ENCODE measurements at regions not wholly inside any gene's neighbourhood (a gene's known extent, or its start where the extent isn't known, plus 50 kb on each side); places are given as distances from the start of the nearest gene placed in this dataset.
"Not testable (repeated sequence)": the region's sequence is repeated elsewhere in the genome, so short reads cannot be mapped to it uniquely, and the experiment has no call there.

- DNase-seq: no peak
These were observed 331.9 kb downstream of the CDH19 start for GRCh38 chr18:66271962-66272361.

DNA sequence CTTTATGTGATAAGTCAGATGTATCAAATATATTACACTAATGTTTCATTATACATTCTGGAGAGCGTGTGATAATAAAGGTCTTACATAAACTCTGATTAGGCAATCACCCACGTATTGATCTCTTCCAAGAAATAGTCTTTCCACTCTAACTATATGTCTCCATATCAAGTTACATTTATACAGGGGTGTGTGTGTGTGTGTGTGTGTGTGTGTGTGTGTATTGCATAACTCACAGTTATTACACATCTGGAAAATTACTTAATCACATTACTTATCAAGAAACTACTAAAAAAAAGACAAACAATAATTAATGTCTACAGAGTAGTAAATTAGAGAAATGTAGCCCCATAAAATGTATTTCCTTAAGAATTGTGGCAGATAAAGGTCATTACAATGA is 339.8 kb downstream of the CDH19 start:
- no peak for DNase-seq

GRCh38 chr18:66254121-66254520 is 349.8 kb downstream of the CDH19 start:
- DNase-seq: no peak

DNA sequence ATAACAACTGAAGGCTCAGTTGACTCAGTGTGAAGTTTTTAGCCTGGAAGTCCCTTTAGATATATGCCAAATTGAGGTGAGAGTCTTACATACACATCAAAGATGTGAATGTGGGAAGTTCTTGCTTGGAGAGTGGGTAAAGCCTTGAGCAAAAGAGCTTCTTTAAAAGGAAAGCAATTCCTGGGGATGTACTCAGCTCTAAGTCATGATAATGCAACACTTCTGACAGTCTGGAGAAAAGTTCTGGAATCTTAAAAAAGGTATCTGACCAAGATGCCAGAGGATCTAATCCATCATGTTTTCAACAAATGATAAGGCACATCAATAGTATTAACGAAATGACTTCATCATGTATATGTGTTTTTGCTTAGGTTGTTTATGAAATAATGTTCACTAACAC is 351.2 kb downstream of the CDH19 start:
- no peak for DNase-seq

GRCh38 chr18:66235206-66235605 is 368.7 kb downstream of the CDH19 start:
- DNase-seq: no peak

GRCh38 chr18:66226782-66227181 is 377.1 kb downstream of the CDH19 start:
- DNase-seq: no peak

- not testable (repeated sequence) for DNase-seq
These were observed 380.6 kb downstream of the CDH19 start for GRCh38 chr18:66223317-66223716.

DNA sequence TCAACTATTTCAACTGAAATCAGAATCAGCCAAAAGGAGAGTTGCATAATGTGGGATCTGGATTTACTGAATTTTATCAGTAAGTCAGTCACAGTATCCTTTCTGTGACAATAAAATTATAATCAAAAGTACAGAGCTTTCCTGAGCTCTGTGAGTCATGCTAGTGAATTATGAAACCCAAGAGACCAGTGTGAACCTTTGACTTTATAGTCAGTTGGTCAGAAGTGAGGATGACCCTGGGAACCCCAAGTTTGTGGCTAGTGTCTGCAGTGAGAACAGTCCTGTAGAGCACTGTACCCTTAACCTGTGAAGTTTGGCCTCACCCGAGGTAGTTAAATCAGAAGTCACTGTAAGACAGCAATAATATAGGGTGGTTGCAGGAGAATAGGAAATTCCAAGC is 381.7 kb downstream of the CDH19 start:
- no peak for DNase-seq

- DNase-seq: no peak
These were observed 384.1 kb downstream of the CDH19 start for GRCh38 chr18:66219817-66220216.

DNA sequence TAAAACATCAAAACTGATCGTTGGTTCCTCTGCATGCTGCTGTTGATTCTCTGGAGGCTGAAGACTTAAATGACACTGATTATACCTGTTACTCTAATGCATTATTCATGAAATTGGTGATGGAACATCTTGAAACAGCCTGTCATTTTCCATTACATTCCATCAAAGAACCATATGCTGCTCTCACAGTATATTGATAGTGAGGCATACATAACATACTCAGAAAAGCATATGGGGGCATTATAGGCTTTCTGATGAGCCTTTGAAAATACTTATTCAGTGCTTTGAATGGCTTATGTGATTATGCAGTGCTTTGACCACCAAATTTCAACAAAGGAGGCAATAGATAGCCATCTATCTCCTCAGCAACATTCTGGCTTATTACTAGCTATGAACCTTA is 392.1 kb downstream of the CDH19 start:
- no peak for DNase-seq

- no peak for DNase-seq
These were observed 393.0 kb downstream of the CDH19 start for GRCh38 chr18:66210875-66211274.

DNA sequence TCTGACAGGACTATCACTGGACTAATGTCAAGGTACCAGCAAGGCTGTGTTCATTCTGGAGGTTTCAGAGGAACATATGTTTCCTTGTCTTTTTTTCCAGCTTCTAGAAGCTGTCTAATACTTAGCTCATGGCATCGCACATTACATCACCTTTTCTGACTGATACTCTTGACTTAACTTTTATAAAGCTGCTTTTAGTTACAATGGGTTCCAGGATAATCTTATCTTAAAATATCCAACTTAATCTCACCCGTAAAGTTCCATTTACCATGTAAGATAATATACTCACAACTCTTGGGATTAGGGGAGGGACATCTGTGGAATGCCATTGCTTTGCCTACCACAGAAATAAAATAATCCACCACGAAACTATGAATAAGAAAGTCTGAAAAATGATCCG is 394.2 kb downstream of the CDH19 start:
- no peak for DNase-seq

DNA sequence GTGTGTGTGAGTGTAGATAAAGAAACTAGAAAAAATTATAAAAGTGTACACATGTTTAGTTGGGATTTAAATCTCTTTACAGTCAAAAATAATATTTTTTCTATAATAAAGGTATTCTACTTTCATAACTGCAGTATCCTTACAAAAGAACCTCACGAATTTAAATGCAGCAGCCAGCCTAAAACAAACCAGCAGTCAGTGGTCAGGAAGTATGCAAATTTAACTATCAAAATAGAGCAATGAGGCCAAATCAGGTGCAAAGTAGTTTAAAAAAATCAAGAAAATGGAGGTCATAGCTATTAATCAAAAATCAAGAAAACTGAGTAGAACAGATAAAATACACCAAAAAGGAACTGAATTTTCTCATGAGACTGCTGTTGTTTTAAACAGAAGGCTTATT is 407.1 kb downstream of the CDH19 start:
- no peak for DNase-seq

GRCh38 chr18:66193938-66194337 is 410.0 kb downstream of the CDH19 start:
- no peak for DNase-seq

GRCh38 chr18:66193394-66193793 is 410.5 kb downstream of the CDH19 start:
- no peak for DNase-seq

DNA sequence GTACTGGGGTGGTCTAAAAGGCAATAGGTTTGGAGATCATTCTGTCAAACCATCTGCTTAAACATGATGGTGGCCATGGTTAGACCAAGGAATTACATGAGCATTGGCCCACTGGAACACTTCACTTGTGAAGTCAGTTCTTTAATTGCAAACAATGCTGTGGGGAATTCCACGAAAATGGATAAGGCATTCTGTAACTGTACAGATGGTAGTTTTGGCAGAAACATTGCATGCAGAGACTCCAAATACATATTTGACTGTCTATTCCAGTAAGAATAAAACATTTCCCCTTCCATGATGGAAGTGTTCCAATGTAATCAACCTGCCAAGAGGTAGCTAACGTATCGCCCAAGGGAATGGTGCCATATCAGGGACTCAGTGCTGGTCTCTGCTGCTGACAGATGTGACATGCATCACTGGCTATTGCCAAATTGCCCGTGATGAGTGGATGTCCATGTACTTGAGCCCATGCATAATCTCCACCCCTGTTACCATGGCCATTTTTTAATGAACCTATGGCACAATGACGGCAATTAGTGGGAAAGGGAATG is 417.9 kb downstream of the CDH7 start:
- no peak for DNase-seq

- DNase-seq: no peak
These were observed 417.2 kb downstream of the CDH7 start for GRCh38 chr18:66167829-66168684.

DNA sequence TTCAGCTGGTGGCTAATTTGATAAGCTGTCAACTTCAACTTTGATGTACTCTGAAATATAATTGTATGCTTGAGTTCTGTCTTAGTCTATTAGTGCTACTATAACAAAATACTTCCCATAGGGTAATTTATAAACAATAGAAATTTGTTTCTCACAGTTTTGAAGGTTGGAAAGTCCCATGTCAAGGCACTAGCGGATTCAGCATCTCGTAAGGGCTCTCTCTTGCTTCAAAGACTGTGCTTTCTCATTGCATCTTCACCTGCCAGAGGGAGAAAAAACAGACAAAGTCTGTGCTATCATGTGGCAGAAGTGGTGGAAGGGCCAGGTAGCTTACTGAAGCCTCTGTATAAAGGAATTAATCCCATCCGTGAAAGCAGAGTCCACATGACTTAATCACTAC is 409.2 kb downstream of the CDH7 start:
- no peak for DNase-seq

DNA sequence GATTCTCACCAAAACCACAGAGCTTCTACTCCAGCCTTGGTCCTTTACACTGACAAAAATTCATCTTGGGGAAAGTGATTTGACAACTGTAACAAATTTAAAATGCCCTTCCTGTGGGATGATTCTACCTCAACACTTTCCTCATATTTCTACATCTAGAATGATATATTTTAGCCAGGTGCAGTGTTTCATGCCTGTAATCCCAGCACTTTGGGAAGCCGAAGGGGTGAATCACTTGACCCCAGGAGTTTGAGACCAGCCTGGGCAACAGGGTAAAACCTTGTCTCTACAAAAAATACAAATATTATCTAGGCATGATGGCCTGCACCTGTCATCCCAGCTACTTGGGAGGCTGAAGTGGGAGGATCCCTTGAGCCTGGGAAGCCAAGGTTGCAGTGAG is 408.6 kb downstream of the CDH7 start:
- DNase-seq: no peak

GRCh38 chr18:66156946-66157687 is 406.3 kb downstream of the CDH7 start:
- no peak for DNase-seq

DNA sequence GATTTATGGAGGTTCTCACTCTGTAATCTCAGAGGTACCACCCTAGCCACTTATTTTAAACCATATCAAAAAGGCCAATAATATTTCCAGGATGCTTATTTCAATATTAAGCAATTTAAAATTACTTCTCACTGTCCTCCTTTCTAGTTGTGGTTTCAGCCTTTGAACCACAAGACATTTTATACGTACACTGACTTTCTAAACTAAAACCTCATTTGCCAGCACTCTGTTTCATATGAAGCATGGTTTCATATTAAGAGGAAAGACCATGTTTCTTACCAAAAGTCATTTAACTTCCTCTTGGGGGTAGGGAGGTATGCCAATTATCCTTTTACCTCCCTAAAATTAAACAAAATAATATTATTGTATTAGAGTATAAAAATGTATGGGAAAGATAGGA is 399.8 kb downstream of the CDH7 start:
- no peak for DNase-seq

- DNase-seq: no peak
These were observed 392.2 kb downstream of the CDH7 start for GRCh38 chr18:66143029-66143428.

- no peak for DNase-seq
These were observed 390.9 kb downstream of the CDH7 start for GRCh38 chr18:66141716-66142115.

GRCh38 chr18:66138642-66139041 is 387.8 kb downstream of the CDH7 start:
- no peak for DNase-seq

Data from NCI-H1105 (cell line).